Muscle of leg (tissue), 3 donors: ENCODE measurements at regions not wholly inside any gene's neighbourhood (a gene's known extent, or its start where the extent isn't known, plus 50 kb on each side); places are given as distances from the start of the nearest gene placed in this dataset.

Source experiments
- DNase-seq: peaks from one replicate; pipeline ENCODE4 v3.0.0; 2013
- H3K27ac ChIP-seq: one replicate; pipeline ENCODE4 v1.5.1; 2013; ENCODE audit warnings: mild to moderate bottlenecking, low read length, control low read depth
- H3K27me3 ChIP-seq: one replicate; pipeline ENCODE4 v1.6.1; 2013; ENCODE audit warnings: low read length; ENCODE audit not compliant: control insufficient read depth, insufficient read depth
- H3K36me3 ChIP-seq: one replicate; pipeline ENCODE4 v1.6.1; 2013; ENCODE audit warnings: low read length; ENCODE audit not compliant: control insufficient read depth, insufficient read depth
- H3K4me1 ChIP-seq: one replicate; pipeline ENCODE4 v1.6.1; 2013; ENCODE audit warnings: low read length; ENCODE audit not compliant: control insufficient read depth, insufficient read depth
- H3K4me3 ChIP-seq: one replicate; pipeline ENCODE4 v1.5.1; 2013; ENCODE audit warnings: low read length, control low read depth
- H3K9me3 ChIP-seq: replicated peaks from 2 replicates; pipeline ENCODE4 v1.6.1; 2013; ENCODE audit warnings: low read depth, low read length; ENCODE audit not compliant: control insufficient read depth
- WGBS: methylation state at CpG from one replicate; pipeline ENCODE4 v1.1.5; 2013; ENCODE audit warnings: missing lambda C conversion rate; ENCODE audit not compliant: insufficient coverage; 5-methylcytosine and 5-hydroxymethylcytosine counted together

GRCh38 chr6:93954584-93954983, 535.2 kb upstream of the EPHA7 start:
- no peaks in the 10 kb centered on the region for H3K36me3 ChIP-seq

GRCh38 chr6:93943661-93944060, 524.3 kb upstream of the EPHA7 start:
- DNase-seq, result no peak

More at GRCh38 chr6:93954584-93954983, 535.2 kb upstream of the EPHA7 start:
- no peaks in the 10 kb centered on the region for H3K4me1 ChIP-seq
- H3K9me3 ChIP-seq, result no peaks in the 10 kb centered on the region
- no peak for DNase-seq
- WGBS, result no CpG with 5 or more reads among the region's 1 CpG
- H3K4me3 ChIP-seq, result no peak overlapping the region
- no peak overlapping the region for H3K27ac ChIP-seq
- no peaks in the 10 kb centered on the region for H3K27me3 ChIP-seq

GRCh38 chr6:93940381-93940780, 521.0 kb upstream of the EPHA7 start:
- Histone ChIP-seq H3K36me3 (no peaks in the 10 kb centered on the region), H3K9me3 (no peaks in the 10 kb centered on the region), H3K4me1 (no peaks in the 10 kb centered on the region), H3K4me3 (no peak overlapping the region), H3K27ac (no peak overlapping the region), H3K27me3 (no peaks in the 10 kb centered on the region)
- no peak for DNase-seq
- WGBS, result no CpG with 5 or more reads among the region's 2 CpGs

More at GRCh38 chr6:93943661-93944060, 524.3 kb upstream of the EPHA7 start:
- Histone ChIP-seq H3K4me1 (no peaks in the 10 kb centered on the region), H3K27me3 (no peaks in the 10 kb centered on the region), H3K4me3 (no peak overlapping the region), H3K27ac (no peak overlapping the region), H3K9me3 (no peaks in the 10 kb centered on the region), H3K36me3 (no peaks in the 10 kb centered on the region)

- no peak for DNase-seq
- no peaks in the 10 kb centered on the region for H3K36me3 ChIP-seq
- H3K4me3 ChIP-seq, result no peak overlapping the region
- no peaks in the 10 kb centered on the region for H3K27me3 ChIP-seq
- no peak overlapping the region for H3K27ac ChIP-seq
- H3K4me1 ChIP-seq, result no peaks in the 10 kb centered on the region
- 79% methylated on average over 1 of the region's 2 CpGs for WGBS
- no peaks in the 10 kb centered on the region for H3K9me3 ChIP-seq
These were observed 512.8 kb upstream of the EPHA7 start for GRCh38 chr6:93932175-93932574.

- H3K4me1 ChIP-seq, result no peaks in the 10 kb centered on the region
- H3K4me3 ChIP-seq, result no peak overlapping the region
- H3K36me3 ChIP-seq, result no peaks in the 10 kb centered on the region
- no peak for DNase-seq
- no peaks in the 10 kb centered on the region for H3K27me3 ChIP-seq
- H3K9me3 ChIP-seq, result no peaks in the 10 kb centered on the region
- no peak overlapping the region for H3K27ac ChIP-seq
- 90% methylated on average over 2 of the region's 5 CpGs for WGBS
These were observed 508.4 kb upstream of the EPHA7 start for GRCh38 chr6:93927731-93928130.

GRCh38 chr6:93919365-93919764, 500.0 kb upstream of the EPHA7 start:
- no peaks in the 10 kb centered on the region for H3K4me1 ChIP-seq
- H3K4me3 ChIP-seq, result no peak overlapping the region
- H3K27me3 ChIP-seq, result no peaks in the 10 kb centered on the region
- H3K27ac ChIP-seq, result no peak overlapping the region
- no peaks in the 10 kb centered on the region for H3K9me3 ChIP-seq
- no peak for DNase-seq
- H3K36me3 ChIP-seq, result no peaks in the 10 kb centered on the region
- WGBS, result no CpG with 5 or more reads among the region's 1 CpG

- H3K4me3 ChIP-seq, result no peak overlapping the region
- no peaks in the 10 kb centered on the region for H3K4me1 ChIP-seq
- no peaks in the 10 kb centered on the region for H3K27me3 ChIP-seq
- no peak overlapping the region for H3K27ac ChIP-seq
- H3K36me3 ChIP-seq, result no peaks in the 10 kb centered on the region
- no peak for DNase-seq
- no peaks in the 10 kb centered on the region for H3K9me3 ChIP-seq
- WGBS, result 94% methylated on average over 2 of the region's 3 CpGs
These were observed 498.9 kb upstream of the EPHA7 start for GRCh38 chr6:93918258-93918657.

- no peaks in the 10 kb centered on the region for H3K4me1 ChIP-seq
- DNase-seq, result no peak
- no peak overlapping the region for H3K4me3 ChIP-seq
- H3K27me3 ChIP-seq, result no peaks in the 10 kb centered on the region
- H3K27ac ChIP-seq, result no peak overlapping the region
- H3K9me3 ChIP-seq, result no peaks in the 10 kb centered on the region
- H3K36me3 ChIP-seq, result no peaks in the 10 kb centered on the region
- WGBS, result no CpG with 5 or more reads among the region's 1 CpG
These were observed 497.9 kb upstream of the EPHA7 start for GRCh38 chr6:93917216-93917615.

- H3K36me3 ChIP-seq, result no peaks in the 10 kb centered on the region
- no peaks in the 10 kb centered on the region for H3K4me1 ChIP-seq
- H3K27me3 ChIP-seq, result no peaks in the 10 kb centered on the region
- WGBS, result no CpG with 5 or more reads among the region's 1 CpG
- no peaks in the 10 kb centered on the region for H3K9me3 ChIP-seq
- H3K27ac ChIP-seq, result no peak overlapping the region
- no peak for DNase-seq
- no peak overlapping the region for H3K4me3 ChIP-seq
These were observed 497.4 kb upstream of the EPHA7 start for GRCh38 chr6:93916716-93917115.

GRCh38 chr6:93915961-93916360, 496.6 kb upstream of the EPHA7 start:
- no peaks in the 10 kb centered on the region for H3K27me3 ChIP-seq
- no peaks in the 10 kb centered on the region for H3K36me3 ChIP-seq
- DNase-seq, result no peak
- H3K9me3 ChIP-seq, result no peaks in the 10 kb centered on the region
- no peaks in the 10 kb centered on the region for H3K4me1 ChIP-seq
- H3K4me3 ChIP-seq, result no peak overlapping the region
- H3K27ac ChIP-seq, result no peak overlapping the region

- Histone ChIP-seq H3K4me3 (no peak overlapping the region), H3K27me3 (no peaks in the 10 kb centered on the region), H3K27ac (no peak overlapping the region), H3K4me1 (no peaks in the 10 kb centered on the region), H3K9me3 (peaks cover 5% of the 10 kb centered on the region), H3K36me3 (no peaks in the 10 kb centered on the region)
- DNase-seq, result no peak
- WGBS, result no CpG with 5 or more reads among the region's 5 CpGs
These were observed 483.2 kb upstream of the EPHA7 start for GRCh38 chr6:93902517-93902916.
